Peyer's patch (tissue), 4 donors: ENCODE measurements at regions not wholly inside any gene's neighbourhood (a gene's known extent, or its start where the extent isn't known, plus 50 kb on each side); places are given as distances from the start of the nearest gene placed in this dataset.
"Not testable (repeated sequence)": the region's sequence is repeated elsewhere in the genome, so short reads cannot be mapped to it uniquely, and the experiment has no call there.

Source experiments
- DNase-seq, 3 donors: peaks; one replicate each; pipeline ENCODE4 v3.0.0-alpha.2; 2017 to 2019
- H3K27ac ChIP-seq, 4 donors: fragments of 200-600 bp; sonication (generic); one replicate each; pipeline ENCODE4 v1.5.1; 2016 to 2019
- H3K27me3 ChIP-seq, 2 donors: fragments of 200-600 bp; sonication (generic); one replicate each; pipeline ENCODE4 v1.5.1; 2019
- H3K36me3 ChIP-seq, 3 donors: fragments of 200-600 bp; sonication (generic); one replicate each; pipeline ENCODE4 v1.5.1; 2016 to 2019
- H3K4me1 ChIP-seq, 4 donors: fragments of 200-600 bp; sonication (generic); one replicate each; pipeline ENCODE4 v1.5.1; 2016 to 2019
- H3K4me3 ChIP-seq, 4 donors: fragments of 200-600 bp; sonication (generic); 1 replicate in 3 of 4; 2 replicates in 1 of 4; pipeline ENCODE4 v1.5.1; 2016 to 2019; ENCODE audit warnings: mild to moderate bottlenecking in 1 of 4
- H3K9me3 ChIP-seq, 4 donors: fragments of 200-600 bp; sonication (generic); one replicate each; pipeline ENCODE4 v1.5.1; 2016 to 2019; ENCODE audit warnings: mild to moderate bottlenecking in 1 of 4
- POLR2A ChIP-seq, 2 donors: fragments of 450-650 bp; IDR thresholded peaks; one replicate each; pipeline ENCODE4 v1.5.1; 2017; ENCODE audit warnings: antibody characterized with exemption in 2 of 2, mild to moderate bottlenecking in 2 of 2, moderate library complexity in 2 of 2
- TF ChIP-seq, protein P1 (sequence below), 6 experiments: fragments of 450-650 bp in 4 of 6; fragments of 200-600 bp in 2 of 6; sonication (generic) in 1 of 6; IDR thresholded peaks; one replicate each; pipeline ENCODE4 v1.5.1; 2017 to 2019; ENCODE audit warnings: antibody characterized with exemption in 6 of 6, mild to moderate bottlenecking in 3 of 6, moderate library complexity in 1 of 6

DNA sequence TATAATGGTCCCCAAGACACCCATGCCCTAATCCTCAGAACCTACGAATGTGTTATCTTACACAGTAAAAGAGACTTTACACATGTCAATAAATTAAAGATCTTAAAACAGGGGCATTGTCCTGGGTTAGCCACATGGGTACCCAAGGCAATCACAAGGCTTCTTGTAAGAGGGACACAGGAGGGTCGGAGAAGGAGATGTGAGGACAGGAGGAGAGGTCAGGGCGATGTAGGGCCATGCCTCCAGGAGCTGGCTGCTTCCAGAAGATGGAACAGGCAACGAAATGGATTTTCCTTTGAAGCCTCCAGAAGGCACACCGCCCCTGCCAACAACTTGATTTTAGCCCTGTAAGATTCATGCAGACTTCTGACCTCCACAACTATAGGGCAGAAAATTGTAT, 262.7 kb downstream of the MEX3B start:
- no peak overlapping the region for H3K4me3 ChIP-seq
- TF ChIP-seq POLR2A (IDR thresholded peaks at IDR 0.05), result no peak
- TF ChIP-seq, protein P1, sequence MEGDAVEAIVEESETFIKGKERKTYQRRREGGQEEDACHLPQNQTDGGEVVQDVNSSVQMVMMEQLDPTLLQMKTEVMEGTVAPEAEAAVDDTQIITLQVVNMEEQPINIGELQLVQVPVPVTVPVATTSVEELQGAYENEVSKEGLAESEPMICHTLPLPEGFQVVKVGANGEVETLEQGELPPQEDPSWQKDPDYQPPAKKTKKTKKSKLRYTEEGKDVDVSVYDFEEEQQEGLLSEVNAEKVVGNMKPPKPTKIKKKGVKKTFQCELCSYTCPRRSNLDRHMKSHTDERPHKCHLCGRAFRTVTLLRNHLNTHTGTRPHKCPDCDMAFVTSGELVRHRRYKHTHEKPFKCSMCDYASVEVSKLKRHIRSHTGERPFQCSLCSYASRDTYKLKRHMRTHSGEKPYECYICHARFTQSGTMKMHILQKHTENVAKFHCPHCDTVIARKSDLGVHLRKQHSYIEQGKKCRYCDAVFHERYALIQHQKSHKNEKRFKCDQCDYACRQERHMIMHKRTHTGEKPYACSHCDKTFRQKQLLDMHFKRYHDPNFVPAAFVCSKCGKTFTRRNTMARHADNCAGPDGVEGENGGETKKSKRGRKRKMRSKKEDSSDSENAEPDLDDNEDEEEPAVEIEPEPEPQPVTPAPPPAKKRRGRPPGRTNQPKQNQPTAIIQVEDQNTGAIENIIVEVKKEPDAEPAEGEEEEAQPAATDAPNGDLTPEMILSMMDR (IDR thresholded peaks at IDR 0.05), result no peak

DNA sequence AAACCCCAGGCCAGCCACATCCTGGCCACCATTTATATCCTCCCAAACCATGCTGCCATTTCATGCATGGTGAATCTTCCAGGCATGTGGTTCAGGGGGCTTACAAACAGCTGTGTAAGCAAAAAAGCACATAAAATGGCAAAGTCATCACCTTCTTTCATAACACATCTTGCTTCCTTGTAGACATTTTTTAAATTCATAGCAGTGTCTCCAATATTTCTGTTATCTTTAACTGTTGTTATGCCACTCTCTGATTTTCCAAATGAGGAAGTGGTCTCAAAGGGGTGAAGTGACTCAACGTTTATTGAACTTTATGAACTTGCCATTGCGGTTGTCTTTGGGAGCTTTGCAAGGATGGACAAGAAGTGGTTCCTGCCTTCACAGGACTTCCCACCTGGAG, 264.4 kb downstream of the MEX3B start:
- TF ChIP-seq, protein P1 (IDR thresholded peaks at IDR 0.05), result no peak
- TF ChIP-seq POLR2A (IDR thresholded peaks at IDR 0.05), result no peak
- Histone ChIP-seq H3K9me3 (no peaks in the 10 kb centered on the region), H3K27ac (no peak overlapping the region), H3K4me1 (no peaks in the 10 kb centered on the region), H3K27me3 (no peaks in the 10 kb centered on the region), H3K36me3 (no peaks in the 10 kb centered on the region), H3K4me3 (no peak overlapping the region)
- DNase-seq, result no peak

More for the DNA sequence above, 262.7 kb downstream of the MEX3B start:
- no peak overlapping the region for H3K27ac ChIP-seq
- H3K27me3 ChIP-seq, result no peaks in the 10 kb centered on the region
- H3K9me3 ChIP-seq, result no peaks in the 10 kb centered on the region
- no peaks in the 10 kb centered on the region for H3K4me1 ChIP-seq
- H3K36me3 ChIP-seq, result no peaks in the 10 kb centered on the region
- no peak for DNase-seq

DNA sequence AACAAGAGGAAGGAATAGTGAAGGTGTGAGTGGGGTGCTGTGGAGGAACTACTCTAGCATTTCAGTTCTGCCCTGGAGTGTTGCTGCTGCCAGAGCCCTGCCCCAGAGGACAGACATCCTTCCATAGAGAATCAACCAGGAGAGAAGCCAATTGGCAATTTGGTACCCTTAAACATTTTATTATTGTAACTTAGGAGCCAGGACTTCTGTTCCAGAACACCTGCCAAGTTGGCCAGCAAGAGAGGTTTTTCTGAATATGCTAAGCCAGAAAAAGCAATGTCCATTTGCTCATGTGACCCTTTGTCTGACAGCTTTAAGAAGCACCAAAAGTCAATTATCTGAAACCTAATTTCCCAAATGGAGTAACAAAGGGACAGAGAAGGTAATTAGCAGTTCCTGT, 264.9 kb downstream of the MEX3B start:
- Histone ChIP-seq H3K27ac (no peak overlapping the region), H3K4me3 (no peak overlapping the region), H3K4me1 (no peaks in the 10 kb centered on the region), H3K36me3 (no peaks in the 10 kb centered on the region), H3K27me3 (no peaks in the 10 kb centered on the region), H3K9me3 (no peaks in the 10 kb centered on the region)
- TF ChIP-seq POLR2A (IDR thresholded peaks at IDR 0.05), result no peak
- TF ChIP-seq, protein P1 (IDR thresholded peaks at IDR 0.05), result no peak
- DNase-seq, result no peak

DNA sequence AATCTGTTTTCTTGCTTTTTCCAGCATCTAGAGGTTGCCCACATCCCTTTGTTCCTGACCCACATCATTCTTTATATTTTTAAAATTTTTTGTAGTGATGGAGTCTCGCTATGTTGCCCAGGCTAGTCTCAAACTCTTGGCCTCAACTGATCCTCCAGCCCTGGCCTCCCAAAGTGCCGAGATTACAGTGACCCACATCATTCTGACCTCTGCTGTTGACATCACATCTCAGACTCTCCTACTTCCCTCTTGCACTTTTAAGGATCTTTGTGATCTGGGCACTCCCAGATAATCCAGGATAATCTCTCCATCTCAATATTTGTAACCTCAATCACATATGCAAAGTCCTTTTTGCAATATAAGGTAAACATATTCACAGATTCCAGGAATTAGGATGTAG, 266.6 kb downstream of the MEX3B start:
- H3K27ac ChIP-seq, result no peak overlapping the region
- no peak overlapping the region for H3K4me3 ChIP-seq
- no peaks in the 10 kb centered on the region for H3K36me3 ChIP-seq

DNA sequence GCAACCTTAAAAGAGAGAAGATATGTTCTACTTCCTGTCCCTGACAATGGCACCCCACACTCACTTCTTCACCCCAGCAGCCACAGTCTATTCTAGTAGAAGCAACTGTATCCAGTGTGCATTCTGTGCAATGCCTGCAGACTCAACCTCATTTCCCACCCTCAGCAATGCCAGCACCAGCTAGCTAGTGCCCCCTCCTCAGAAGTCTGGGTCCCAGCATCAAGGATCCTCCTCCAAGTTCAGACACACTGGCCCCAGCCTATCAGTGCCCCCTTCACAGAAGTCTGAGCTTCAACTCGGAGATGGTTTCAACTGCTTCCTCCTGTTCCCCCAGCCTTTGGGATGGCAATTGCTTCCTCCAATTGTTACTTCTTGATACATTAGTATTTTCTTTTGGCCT, 268.3 kb downstream of the MEX3B start:
- TF ChIP-seq, protein P1 (IDR thresholded peaks at IDR 0.05), result no peak
- no peak for TF ChIP-seq POLR2A (IDR thresholded peaks at IDR 0.05)
- DNase-seq, result no peak

More for the DNA sequence above, 266.6 kb downstream of the MEX3B start:
- H3K9me3 ChIP-seq, result no peaks in the 10 kb centered on the region
- TF ChIP-seq, protein P1 (IDR thresholded peaks at IDR 0.05), result no peak
- no peak for TF ChIP-seq POLR2A (IDR thresholded peaks at IDR 0.05)
- no peaks in the 10 kb centered on the region for H3K4me1 ChIP-seq
- DNase-seq, result no peak
- no peaks in the 10 kb centered on the region for H3K27me3 ChIP-seq

DNA sequence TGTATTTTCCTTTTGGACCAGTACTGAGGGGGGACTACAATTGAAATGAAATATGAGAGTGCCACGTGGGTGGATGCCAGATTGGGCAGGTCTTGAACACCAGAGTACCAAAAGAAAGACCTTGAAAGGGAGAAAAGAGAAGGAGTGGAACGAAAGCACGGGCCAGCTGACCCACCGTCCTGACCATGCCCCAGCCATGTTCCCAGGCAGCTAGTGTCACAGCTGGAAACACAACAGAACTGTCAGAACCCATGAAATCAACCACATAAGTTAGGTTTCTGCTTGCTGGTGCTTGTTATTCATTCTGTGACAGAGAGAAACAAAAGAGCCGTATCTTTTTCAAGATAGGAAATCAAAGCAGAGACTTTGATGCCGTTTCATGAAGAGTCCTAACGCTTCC, 268.8 kb downstream of the MEX3B start:
- Histone ChIP-seq H3K4me3 (no peak overlapping the region), H3K4me1 (no peaks in the 10 kb centered on the region), H3K36me3 (no peaks in the 10 kb centered on the region), H3K27me3 (no peaks in the 10 kb centered on the region), H3K27ac (no peak overlapping the region), H3K9me3 (no peaks in the 10 kb centered on the region)
- TF ChIP-seq, protein P1 (IDR thresholded peaks at IDR 0.05), result no peak
- no peak for TF ChIP-seq POLR2A (IDR thresholded peaks at IDR 0.05)
- DNase-seq, result no peak

More for the DNA sequence above, 268.3 kb downstream of the MEX3B start:
- H3K36me3 ChIP-seq, result no peaks in the 10 kb centered on the region
- H3K4me1 ChIP-seq, result no peaks in the 10 kb centered on the region
- no peak overlapping the region for H3K27ac ChIP-seq
- H3K27me3 ChIP-seq, result no peaks in the 10 kb centered on the region
- H3K9me3 ChIP-seq, result no peaks in the 10 kb centered on the region
- no peak overlapping the region for H3K4me3 ChIP-seq

DNA sequence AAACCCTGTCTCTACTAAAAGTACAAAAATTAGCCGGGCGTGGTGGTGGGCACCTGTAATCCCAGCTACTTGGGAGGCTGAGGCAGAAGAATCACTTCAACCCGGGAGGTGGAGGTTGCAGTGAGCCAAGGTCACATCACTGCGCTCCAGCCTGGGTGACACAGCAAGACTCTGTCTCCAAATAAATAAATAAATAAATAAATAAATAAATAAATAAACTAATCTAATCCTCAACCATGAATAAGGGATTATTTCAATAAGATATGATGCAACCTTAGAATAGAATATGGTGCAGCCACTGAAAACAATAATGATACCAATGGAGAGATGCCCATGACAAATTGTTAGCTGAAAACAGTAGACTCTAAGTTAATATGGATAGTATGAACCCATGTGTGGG, 270.0 kb downstream of the MEX3B start:
- not testable (repeated sequence) for H3K4me3 ChIP-seq, DNase-seq, H3K4me1 ChIP-seq, H3K36me3 ChIP-seq, H3K9me3 ChIP-seq, H3K27me3 ChIP-seq, H3K27ac ChIP-seq
